ENCODE measurements at regions not wholly inside any gene's neighbourhood (a gene's known extent, or its start where the extent isn't known, plus 50 kb on each side); places are given as distances from the start of the nearest gene placed in this dataset.

- TF ChIP-seq CTCF (IDR thresholded peaks at IDR 0.05), result no peak
- H3K27me3 Mint-ChIP-seq (ENCODE audit: unreplicated experiment), result peaks cover 14% of the 10 kb centered on the region
- H3K36me3 Mint-ChIP-seq (ENCODE audit: unreplicated experiment), result no peaks in the 10 kb centered on the region
- H3K9me3 Mint-ChIP-seq (ENCODE audit: unreplicated experiment), result no peaks in the 10 kb centered on the region
- H3K27ac Mint-ChIP-seq (ENCODE audit: unreplicated experiment), result no peak overlapping the region
- no peak for DNase-seq (ENCODE audit: extremely low spot score, unreplicated experiment)
- H3K4me1 Mint-ChIP-seq (ENCODE audit: unreplicated experiment), result no peaks in the 10 kb centered on the region
- no peak overlapping the region for H3K4me3 Mint-ChIP-seq (ENCODE audit: unreplicated experiment)
Observed at GRCh38 chr9:20208226-20208625, 414.1 kb downstream of the MLLT3 start.

- H3K9me3 Mint-ChIP-seq (ENCODE audit: unreplicated experiment), result no peaks in the 10 kb centered on the region
- DNase-seq (ENCODE audit: extremely low spot score, unreplicated experiment), result no peak
- H3K27ac Mint-ChIP-seq (ENCODE audit: unreplicated experiment), result no peak overlapping the region
- peaks cover 22% of the 10 kb centered on the region for H3K27me3 Mint-ChIP-seq (ENCODE audit: unreplicated experiment)
- H3K4me1 Mint-ChIP-seq (ENCODE audit: unreplicated experiment), result no peaks in the 10 kb centered on the region
- no peaks in the 10 kb centered on the region for H3K36me3 Mint-ChIP-seq (ENCODE audit: unreplicated experiment)
- TF ChIP-seq CTCF (IDR thresholded peaks at IDR 0.05), result no peak
- no peak overlapping the region for H3K4me3 Mint-ChIP-seq (ENCODE audit: unreplicated experiment)
Observed at GRCh38 chr9:20207176-20207575, 415.1 kb downstream of the MLLT3 start.

- peaks cover 2% of the 10 kb centered on the region for H3K4me1 Mint-ChIP-seq (ENCODE audit: unreplicated experiment)
- no peak overlapping the region for H3K27ac Mint-ChIP-seq (ENCODE audit: unreplicated experiment)
- no peak for DNase-seq (ENCODE audit: extremely low spot score, unreplicated experiment)
- no peak overlapping the region for H3K4me3 Mint-ChIP-seq (ENCODE audit: unreplicated experiment)
- H3K36me3 Mint-ChIP-seq (ENCODE audit: unreplicated experiment), result no peaks in the 10 kb centered on the region
- no peak for TF ChIP-seq CTCF (IDR thresholded peaks at IDR 0.05)
- H3K27me3 Mint-ChIP-seq (ENCODE audit: unreplicated experiment), result peaks cover 22% of the 10 kb centered on the region
- no peaks in the 10 kb centered on the region for H3K9me3 Mint-ChIP-seq (ENCODE audit: unreplicated experiment)
Observed at GRCh38 chr9:20205821-20206220, 416.5 kb downstream of the MLLT3 start.

- no peaks in the 10 kb centered on the region for H3K36me3 Mint-ChIP-seq (ENCODE audit: unreplicated experiment)
- H3K9me3 Mint-ChIP-seq (ENCODE audit: unreplicated experiment), result peaks cover 7% of the 10 kb centered on the region
- TF ChIP-seq CTCF (IDR thresholded peaks at IDR 0.05), result no peak
- no peak for DNase-seq (ENCODE audit: extremely low spot score, unreplicated experiment)
- no peak overlapping the region for H3K4me3 Mint-ChIP-seq (ENCODE audit: unreplicated experiment)
- peaks cover 30% of the 10 kb centered on the region for H3K27me3 Mint-ChIP-seq (ENCODE audit: unreplicated experiment)
- peaks cover 2% of the 10 kb centered on the region for H3K4me1 Mint-ChIP-seq (ENCODE audit: unreplicated experiment)
- H3K27ac Mint-ChIP-seq (ENCODE audit: unreplicated experiment), result no peak overlapping the region
Observed at GRCh38 chr9:20200991-20201431, 412.2 kb upstream of the SLC24A2 start.

GRCh38 chr9:20200581-20200980, 411.7 kb upstream of the SLC24A2 start:
- Mint-ChIP-seq H3K4me3 (ENCODE audit: unreplicated experiment) (no peak overlapping the region), H3K9me3 (ENCODE audit: unreplicated experiment) (peaks cover 10% of the 10 kb centered on the region), H3K27ac (ENCODE audit: unreplicated experiment) (no peak overlapping the region), H3K27me3 (ENCODE audit: unreplicated experiment) (peaks cover 30% of the 10 kb centered on the region), H3K36me3 (ENCODE audit: unreplicated experiment) (no peaks in the 10 kb centered on the region), H3K4me1 (ENCODE audit: unreplicated experiment) (peaks cover 2% of the 10 kb centered on the region)
- DNase-seq (ENCODE audit: extremely low spot score, unreplicated experiment), result no peak
- TF ChIP-seq CTCF (IDR thresholded peaks at IDR 0.05), result no peak
